GM06990 (cell line): ENCODE measurements at regions not wholly inside any gene's neighbourhood (a gene's known extent, or its start where the extent isn't known, plus 50 kb on each side); places are given as distances from the start of the nearest gene placed in this dataset.
"Not testable (repeated sequence)": the region's sequence is repeated elsewhere in the genome, so short reads cannot be mapped to it uniquely, and the experiment has no call there.

Experiments used
- DNase-seq: peaks from one replicate; pipeline ENCODE4 v3.0.0-alpha.2; 2011; ENCODE audit not compliant: insufficient read length; ENCODE audit errors: extremely low read depth
- H3K27me3 ChIP-seq: replicated peaks from 2 replicates; pipeline ENCODE4 v1.6.0; 2011; ENCODE audit warnings: low read length; ENCODE audit not compliant: control insufficient read depth, insufficient read depth
- H3K36me3 ChIP-seq: 2 replicates; pipeline ENCODE4 v1.5.1; 2011; ENCODE audit warnings: low read length; ENCODE audit not compliant: control insufficient read depth, insufficient read depth
- H3K4me3 ChIP-seq: replicated peaks from 2 replicates; pipeline ENCODE4 v1.5.1; 2011; ENCODE audit warnings: low read depth, mild to moderate bottlenecking, control low read depth, low read length
- CTCF ChIP-seq: IDR thresholded peaks from 2 replicates; pipeline ENCODE4 v1.5.1; 2011; ENCODE audit warnings: low read length, control low read depth, mild to moderate bottlenecking, inconsistent platforms; ENCODE audit not compliant: insufficient read depth, poor library complexity, severe bottlenecking

GRCh38 chr4:159582685-159583084 is 479.8 kb downstream of the RAPGEF2 start:
- H3K4me3 ChIP-seq: no peak overlapping the region
- H3K36me3 ChIP-seq: no peaks in the 10 kb centered on the region
- no peak for TF ChIP-seq CTCF
- no peak for DNase-seq
- no peaks in the 10 kb centered on the region for H3K27me3 ChIP-seq

- no peaks in the 10 kb centered on the region for H3K27me3 ChIP-seq
- no peak for TF ChIP-seq CTCF
- no peak overlapping the region for H3K4me3 ChIP-seq
- no peak for DNase-seq
- H3K36me3 ChIP-seq: no peaks in the 10 kb centered on the region
Measured at GRCh38 chr4:159592898-159593556, 490.1 kb downstream of the RAPGEF2 start.

- TF ChIP-seq CTCF: no peak
- Histone ChIP-seq H3K27me3 (no peaks in the 10 kb centered on the region), H3K36me3 (no peaks in the 10 kb centered on the region), H3K4me3 (no peak overlapping the region)
- no peak for DNase-seq
Measured at GRCh38 chr4:159593681-159594080, 490.8 kb downstream of the RAPGEF2 start.

- no peak for DNase-seq
- H3K36me3 ChIP-seq: no peaks in the 10 kb centered on the region
- TF ChIP-seq CTCF: no peak
- no peaks in the 10 kb centered on the region for H3K27me3 ChIP-seq
- no peak overlapping the region for H3K4me3 ChIP-seq
Measured at GRCh38 chr4:159594576-159594975, 491.7 kb downstream of the RAPGEF2 start.

GRCh38 chr4:159595101-159595500 is 492.2 kb downstream of the RAPGEF2 start:
- not testable (repeated sequence) for H3K4me3 ChIP-seq, DNase-seq, H3K36me3 ChIP-seq, H3K27me3 ChIP-seq

GRCh38 chr4:159598602-159599001 is 495.7 kb downstream of the RAPGEF2 start:
- Histone ChIP-seq H3K4me3 (no peak overlapping the region), H3K36me3 (no peaks in the 10 kb centered on the region), H3K27me3 (no peaks in the 10 kb centered on the region)
- no peak for DNase-seq
- no peak for TF ChIP-seq CTCF
